ENCODE measurements at regions not wholly inside any gene's neighbourhood (a gene's known extent, or its start where the extent isn't known, plus 50 kb on each side); places are given as distances from the start of the nearest gene placed in this dataset.

GRCh38 chr9:32218100-32218767 is 166.2 kb upstream of the ACO1 start (continued):
- no peak for TF ChIP-seq SMARCA5 (IDR thresholded peaks at IDR 0.05)
- no peak for TF ChIP-seq USF1 (IDR thresholded peaks at IDR 0.05; ENCODE audit: borderline replicate concordance, extremely low read length, insufficient read depth, low read depth, low read length)
- TF ChIP-seq BCL11A (IDR thresholded peaks at IDR 0.05; ENCODE audit: low read depth, low read length) = peak; percentile 56; the same call in 1 of the 2 replicates
- no peak for TF ChIP-seq SUZ12 (IDR thresholded peaks at IDR 0.05; ENCODE audit: unreplicated experiment)
- 0 out of 2 replicates have a peak, but pooled peaks have one; percentile 11 for TF ChIP-seq IKZF1 (conservative IDR thresholded peaks at IDR 0.05)
- TF ChIP-seq BCLAF1 (IDR thresholded peaks at IDR 0.05) = no peak
- no peak for TF ChIP-seq NR2F1 (conservative IDR thresholded peaks at IDR 0.05)
- no peak for TF ChIP-seq NBN (IDR thresholded peaks at IDR 0.05)
- no peak for TF ChIP-seq CBX5 (IDR thresholded peaks at IDR 0.05; ENCODE audit: low read depth)
- TF ChIP-seq EP300 (IDR thresholded peaks at IDR 0.05; ENCODE audit: borderline replicate concordance in 1 of 2, control insufficient read depth in 1 of 2, low read depth in 2 of 2, low read length in 2 of 2) = peak in 1 of 2 experiments; percentile 72; a peak in 1 of 4 replicates
- peak; percentile 41; the same call in 1 of the 2 replicates for TF ChIP-seq ATF2 (IDR thresholded peaks at IDR 0.05; ENCODE audit: low read length)
- peak; percentile 62 for TF ChIP-seq DPF2 (IDR thresholded peaks at IDR 0.05)
- TF ChIP-seq GABPA (IDR thresholded peaks at IDR 0.05; ENCODE audit: low read depth) = no peak
- TF ChIP-seq MTA2 (IDR thresholded peaks at IDR 0.05; ENCODE audit: low read depth) = peak; percentile 52; the same call in 1 of the 2 replicates
